NCI-H460 (cell line): ENCODE measurements at regions not wholly inside any gene's neighbourhood (a gene's known extent, or its start where the extent isn't known, plus 50 kb on each side); places are given as distances from the start of the nearest gene placed in this dataset.

Experiments
- DNase-seq: peaks from one replicate; pipeline ENCODE4 v3.0.0-alpha.2; 2016; ENCODE audit warnings: low read depth; ENCODE audit errors: extremely low read depth

DNA sequence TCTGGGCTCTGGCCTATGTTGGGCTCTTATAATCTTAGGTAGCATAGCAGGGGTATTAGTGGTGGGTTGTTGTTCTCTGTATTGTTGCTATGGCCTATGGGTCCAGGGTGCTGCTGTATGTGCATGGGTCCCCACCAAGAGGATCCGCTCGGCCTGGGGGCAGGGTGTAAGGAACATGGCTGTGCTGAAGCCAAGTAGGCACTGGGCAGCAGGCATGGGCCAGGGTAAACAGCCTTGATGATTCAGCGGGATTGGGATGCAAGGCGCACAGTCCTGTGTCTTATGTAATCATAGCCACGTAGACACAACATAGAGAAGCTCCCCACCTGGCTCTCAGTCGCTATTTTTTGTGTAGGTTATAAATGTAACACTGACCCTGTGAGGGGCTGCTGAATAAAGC, 306.9 kb downstream of the ZPLD1 start:
- no peak for DNase-seq

GRCh38 chr3:102745881-102746280, 311.1 kb downstream of the ZPLD1 start:
- no peak for DNase-seq

- DNase-seq: no peak
These were observed 312.8 kb downstream of the ZPLD1 start for GRCh38 chr3:102747611-102748010.

DNA sequence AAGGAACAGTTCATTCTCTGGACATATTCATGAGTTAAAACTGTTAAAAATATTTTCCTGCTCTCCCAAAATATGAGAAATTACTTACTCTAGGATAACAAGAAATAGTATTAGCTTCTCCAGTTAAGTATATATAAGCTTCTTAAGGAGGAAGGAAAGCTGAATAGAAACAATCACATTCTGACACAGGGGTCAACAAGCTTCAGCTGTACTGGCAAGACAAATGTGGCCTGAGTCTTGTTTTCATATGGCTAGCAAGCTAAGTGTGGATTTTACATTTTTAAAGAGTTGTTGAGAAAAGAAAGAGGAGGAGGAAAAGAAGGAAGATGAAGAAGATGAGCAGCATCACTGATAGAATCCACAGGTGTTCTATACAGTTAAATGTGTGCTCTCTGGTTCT, 313.8 kb downstream of the ZPLD1 start:
- DNase-seq: no peak

- DNase-seq: no peak
These were observed 315.5 kb downstream of the ZPLD1 start for GRCh38 chr3:102750322-102750721.

DNA sequence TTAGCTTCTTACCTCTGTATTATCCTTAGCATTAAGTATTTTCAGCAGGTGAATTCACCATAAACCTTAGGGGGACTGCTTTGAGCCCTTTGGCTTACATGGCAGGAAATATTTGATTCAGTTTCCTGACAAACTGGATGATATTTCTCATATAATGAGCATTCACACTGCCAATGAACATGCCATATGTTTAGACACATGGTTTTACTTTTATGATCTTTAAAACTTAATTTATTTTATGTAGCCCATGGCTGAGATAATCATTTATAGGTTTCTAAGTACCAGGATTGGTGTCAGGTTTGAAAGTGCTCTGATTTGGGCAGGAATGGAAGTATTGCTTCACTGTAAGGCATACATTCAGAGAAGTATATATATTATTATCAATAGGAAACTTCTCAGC, 319.1 kb downstream of the ZPLD1 start:
- no peak for DNase-seq

DNA sequence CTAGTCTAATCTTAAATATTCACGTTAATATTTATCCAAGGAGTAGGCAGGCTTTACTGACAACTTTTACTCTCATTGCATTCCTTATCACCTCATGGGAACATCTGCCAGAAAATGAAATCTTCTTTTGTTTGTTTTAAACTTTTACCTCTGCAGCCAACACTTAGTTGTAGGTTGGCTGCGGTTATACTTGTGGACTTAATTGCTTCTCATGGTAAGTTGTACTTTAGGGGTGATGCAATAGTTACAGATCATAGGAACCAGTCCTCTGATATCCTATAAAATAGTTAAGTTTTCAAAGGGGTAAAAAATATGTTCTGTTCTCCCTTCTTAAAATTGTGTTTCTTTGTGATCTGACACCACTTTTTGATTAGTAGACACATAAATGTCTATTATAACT, 321.9 kb downstream of the ZPLD1 start:
- no peak for DNase-seq

GRCh38 chr3:102757950-102758349, 323.1 kb downstream of the ZPLD1 start:
- DNase-seq: no peak

GRCh38 chr3:102761766-102762165, 327.0 kb downstream of the ZPLD1 start:
- DNase-seq: no peak

DNA sequence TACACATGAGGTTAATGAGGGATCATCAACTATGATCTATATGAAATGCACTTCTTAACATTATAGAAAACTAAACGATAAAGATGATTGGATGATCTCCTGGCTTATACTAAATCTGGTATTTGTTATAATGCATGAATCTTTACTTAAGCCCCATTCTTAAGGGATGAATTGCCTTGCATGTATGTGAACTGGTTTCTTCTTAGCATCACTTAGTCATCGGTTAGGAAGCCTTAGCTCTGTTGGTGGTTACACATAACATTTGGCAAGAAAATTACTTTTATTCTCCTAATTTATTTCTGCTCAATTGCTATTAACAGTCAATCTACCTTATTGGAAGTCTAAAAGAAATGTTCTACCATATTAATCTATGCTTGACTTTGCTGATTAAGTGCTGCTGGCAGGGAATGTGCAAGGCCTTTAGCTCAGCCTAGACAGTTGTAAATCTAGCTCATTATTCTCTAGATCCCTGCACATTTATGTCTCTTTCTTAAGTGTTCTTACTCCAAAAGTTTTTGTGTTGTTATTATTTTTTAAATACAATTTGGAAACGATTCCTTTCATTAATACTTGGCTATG, 356.0 kb downstream of the ZPLD1 start:
- no peak for DNase-seq

GRCh38 chr3:102791641-102792589, 357.1 kb downstream of the ZPLD1 start:
- no peak for DNase-seq

DNA sequence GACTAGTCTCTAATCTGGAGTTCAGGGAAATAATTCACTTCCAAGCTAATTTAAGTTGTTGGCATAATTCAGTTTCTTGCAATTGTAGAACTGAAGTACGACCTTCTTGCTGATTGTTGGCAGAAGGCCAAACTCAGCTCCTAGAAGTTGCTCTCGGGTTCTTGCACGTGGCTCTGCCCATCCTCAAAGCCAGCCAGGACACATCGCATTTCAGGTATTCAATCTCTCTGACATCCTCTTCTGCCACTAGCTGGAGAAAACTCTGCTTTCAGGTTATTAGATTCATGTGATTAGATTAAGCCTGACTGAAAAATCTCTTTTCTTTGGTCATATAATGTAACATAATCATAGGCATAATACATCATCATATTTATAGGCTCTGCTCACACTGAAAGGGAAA, 362.0 kb downstream of the ZPLD1 start:
- DNase-seq: no peak

DNA sequence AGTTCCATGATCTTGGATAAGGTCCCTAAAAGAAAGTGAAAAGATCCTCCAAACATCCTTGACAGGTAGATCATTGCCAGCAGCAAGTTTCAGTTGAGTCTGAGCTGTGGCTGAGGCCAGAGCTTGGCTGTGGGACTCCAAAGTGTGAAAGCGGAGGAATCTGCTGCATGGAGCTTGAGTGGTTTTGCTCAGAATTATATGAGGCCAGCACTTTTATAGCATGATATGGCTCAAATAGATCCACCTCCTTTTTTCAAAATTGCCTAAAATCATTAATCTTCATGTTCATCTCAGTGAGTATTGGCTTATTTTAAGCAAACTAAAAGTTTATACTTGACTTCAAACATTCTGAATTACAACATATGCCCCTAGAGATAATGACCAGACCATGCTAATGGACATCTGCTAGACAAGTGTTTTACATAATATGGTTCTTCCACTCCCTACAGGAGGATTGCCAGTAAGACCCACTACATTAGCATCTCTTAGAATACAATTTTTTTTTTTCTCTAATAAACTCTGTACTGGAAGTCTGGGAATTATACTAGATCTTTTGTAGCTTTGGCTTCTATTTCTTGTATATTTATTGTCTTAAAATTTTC, 368.1 kb downstream of the ZPLD1 start:
- DNase-seq: no peak

GRCh38 chr3:102810937-102811336, 376.1 kb downstream of the ZPLD1 start:
- DNase-seq: no peak

DNA sequence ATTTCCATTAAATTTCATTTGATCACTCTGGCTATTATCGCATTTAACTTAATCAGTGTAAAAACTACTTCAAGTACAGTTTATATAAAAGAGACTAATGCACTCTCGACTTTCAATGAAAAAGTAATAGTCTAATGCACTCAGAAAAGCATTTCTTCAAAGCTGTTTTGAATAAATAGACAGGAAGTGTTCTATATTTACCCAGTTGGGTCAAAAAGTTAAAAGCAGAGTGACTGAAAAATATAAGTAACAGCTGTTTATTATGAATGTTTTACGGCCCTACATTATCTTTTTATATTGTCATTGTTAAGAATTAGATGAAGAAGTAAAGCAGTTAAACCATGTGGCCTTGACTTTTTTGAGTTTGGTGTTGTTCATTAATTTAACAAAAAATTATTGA, 391.8 kb downstream of the ZPLD1 start:
- no peak for DNase-seq

DNA sequence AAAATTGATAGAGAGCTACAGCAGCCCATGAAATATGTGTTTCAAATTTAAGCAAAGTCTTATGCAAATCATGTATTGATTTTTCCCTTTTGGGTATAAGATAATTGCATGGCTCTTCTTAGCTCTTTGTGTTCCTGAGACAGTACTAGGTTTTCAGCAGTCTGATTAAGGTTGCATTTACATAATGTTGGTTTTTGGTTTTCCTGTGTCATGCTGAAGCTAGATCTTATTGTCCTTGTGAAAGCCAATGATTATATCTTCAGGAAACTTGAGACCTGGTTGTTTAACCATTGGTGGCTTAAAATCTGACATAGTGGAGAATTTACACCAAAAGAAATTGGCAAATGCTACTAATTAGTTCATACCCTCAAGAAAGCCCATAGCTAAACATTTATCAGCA, 392.6 kb downstream of the ZPLD1 start:
- DNase-seq: no peak

- DNase-seq: no peak
These were observed 395.6 kb downstream of the ZPLD1 start for GRCh38 chr3:102830415-102830814.

GRCh38 chr3:102841866-102842265, 407.1 kb downstream of the ZPLD1 start:
- no peak for DNase-seq

DNA sequence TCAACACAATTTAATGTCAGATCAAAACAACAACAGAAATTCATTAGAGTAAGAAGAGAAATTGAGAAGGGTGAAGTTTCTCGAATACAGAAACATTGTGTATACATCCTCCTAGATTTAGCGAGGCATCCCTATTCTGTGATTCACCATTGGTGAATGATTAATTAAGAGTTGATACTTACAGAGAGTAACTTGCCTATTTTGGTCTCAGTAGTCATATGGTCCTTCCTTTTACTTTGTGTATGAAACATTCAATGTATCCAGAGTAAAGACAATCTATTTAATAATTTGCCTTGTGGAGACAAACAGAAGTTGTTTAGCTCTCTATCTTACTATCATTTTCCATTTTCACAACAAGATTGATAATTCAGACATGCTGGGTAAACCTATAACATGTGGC, 432.0 kb downstream of the ZPLD1 start:
- DNase-seq: no peak

- DNase-seq: no peak
These were observed 448.7 kb downstream of the ZPLD1 start for GRCh38 chr3:102883515-102883914.

DNA sequence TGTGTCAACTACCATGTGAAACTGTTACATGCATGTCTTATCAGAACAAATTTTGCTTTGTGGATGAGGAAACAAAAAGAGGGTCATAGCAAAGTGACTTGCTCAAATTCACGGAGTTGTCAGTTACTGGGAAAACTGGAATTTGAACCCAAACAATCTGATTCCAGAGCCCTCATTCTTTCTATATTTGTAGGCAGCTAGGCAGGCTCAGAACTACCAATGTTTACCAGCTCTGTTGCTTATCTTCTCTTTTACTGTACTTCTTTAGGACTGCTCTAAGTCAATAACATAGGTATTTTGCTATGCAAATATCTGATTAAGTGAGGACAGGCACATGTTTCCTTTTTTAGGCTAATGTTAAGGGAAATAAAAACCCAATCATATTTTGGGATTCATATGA, 450.5 kb downstream of the ZPLD1 start:
- no peak for DNase-seq

DNA sequence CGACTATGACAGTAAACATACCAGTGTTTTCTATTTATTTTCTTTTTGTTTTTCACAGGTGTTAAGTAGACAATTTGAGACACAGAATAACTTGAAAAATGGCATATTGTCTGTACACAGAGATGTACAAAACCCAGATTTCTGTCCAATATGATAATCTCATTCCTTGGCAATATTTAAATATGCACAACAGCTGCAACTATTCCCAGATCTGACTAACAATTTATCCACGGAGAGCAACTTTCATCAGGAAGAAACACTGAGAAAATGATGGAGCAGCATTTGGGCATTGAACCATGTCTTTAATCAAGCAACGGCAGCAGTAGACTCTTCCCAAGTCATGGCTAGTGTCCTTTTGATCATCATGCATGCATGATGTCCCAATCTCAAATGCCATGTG, 452.6 kb downstream of the ZPLD1 start:
- no peak for DNase-seq
